K562 (cell line): ENCODE measurements at regions not wholly inside any gene's neighbourhood (a gene's known extent, or its start where the extent isn't known, plus 50 kb on each side); places are given as distances from the start of the nearest gene placed in this dataset.

Experiments
- ATAC-seq: fragments of 200-7000 bp; cut with Tn5 transposase; 3 replicates; pipeline ENCODE4 v1.9.1; 2020; ENCODE audit warnings: moderate library complexity
- BruUV-seq: library from RNA; stranded (reverse); fragments of 400-500 nt; replicated peaks from 2 replicates; lab custom pipeline; 2021; lab: Mats Ljungman, UMichigan
- CTCF ChIA-PET: fragments of 300-600 bp; formaldehyde crosslinking; extraction: SDS; loops from one replicate; lab custom pipeline; 2021; ENCODE audit warnings: low intra/inter-chr PET ratio; lab: Yijun Ruan, JAX
- POLR2A ChIA-PET: fragments of 300-600, 350-650 bp; sonication (Branson Sonifier 250); formaldehyde crosslinking; extraction: SDS; loops from one replicate; lab custom pipeline; 2021; ENCODE audit warnings: antibody characterized with exemption, inconsistent platforms; lab: Yijun Ruan, JAX
- DNase-seq, 4 experiments: peaks; one replicate each; pipeline versions ENCODE4 v3.0.0 to v3.0.0-alpha.2; 2011 to 2018; ENCODE audit warnings: low spot score in 3 of 4, mixed read lengths in 3 of 4; ENCODE audit errors: extremely low read depth in 1 of 4
- FAIRE-seq: peaks from 2 replicates; lab custom pipeline; 2011; peaks lifted over from hg19 to GRCh38; lab: Jason Lieb, UNC
- H2AFZ ChIP-seq: 2 replicates; pipeline ENCODE4 v1.6.0; 2011; ENCODE audit warnings: low read depth, low read length, control low read depth, inconsistent platforms
- H3K27ac ChIP-seq: fragments of 200-600 bp; 3 replicates; pipeline ENCODE4 v1.8.0; 2011; ENCODE audit warnings: low read depth, mild to moderate bottlenecking, control low read depth, inconsistent platforms, low read length, moderate library complexity, mixed read lengths; ENCODE audit errors: extremely low read depth
- H3K27me3 ChIP-seq, 2 experiments: fragments of 300-600 bp in 1 of 2; 2 replicates in 1 of 2; 3 replicates in 1 of 2; pipeline versions ENCODE4 v1.6.0 to v1.8.0; 2011; ENCODE audit warnings: inconsistent platforms in 2 of 2, low read length in 2 of 2, mild to moderate bottlenecking in 1 of 2, mixed read lengths in 1 of 2, moderate library complexity in 1 of 2; ENCODE audit not compliant: control insufficient read depth in 2 of 2, insufficient read depth in 2 of 2
- H3K36me3 ChIP-seq: fragments of 300-600 bp; 3 replicates; pipeline ENCODE4 v1.8.0; 2011; ENCODE audit warnings: mild to moderate bottlenecking, low read length, inconsistent platforms; ENCODE audit not compliant: control insufficient read depth, insufficient read depth
- H3K4me1 ChIP-seq, 2 experiments: fragments of 200-600 bp in 1 of 2; replicated peaks in 1 of 2; 2 replicates in 1 of 2; 3 replicates in 1 of 2; pipeline versions ENCODE4 v1.5.1 to v1.8.0; 2011; ENCODE audit warnings: inconsistent platforms in 2 of 2, low read length in 2 of 2, mild to moderate bottlenecking in 1 of 2, mixed read lengths in 1 of 2, moderate library complexity in 1 of 2; ENCODE audit not compliant: control insufficient read depth in 2 of 2, insufficient read depth in 2 of 2
- H3K4me2 ChIP-seq: 2 replicates; pipeline ENCODE4 v1.6.1; 2011; ENCODE audit warnings: low read length, control low read depth, inconsistent platforms, mixed read lengths; ENCODE audit not compliant: insufficient read depth
- H3K4me3 ChIP-seq: fragments of 200-600 bp; sonication (generic), shearing (Covaris generic); 2 replicates; pipeline ENCODE4 v1.5.1; 2016; ENCODE audit warnings: control low read depth, inconsistent platforms
- H3K79me2 ChIP-seq: fragments of 200-600 bp; 3 replicates; pipeline ENCODE4 v1.8.0; 2011; ENCODE audit warnings: low read length, inconsistent platforms; ENCODE audit not compliant: control insufficient read depth, insufficient read depth
- H3K9ac ChIP-seq, 2 experiments: 2 replicates each; pipeline versions ENCODE4 v1.6.0 to v1.6.1; 2011; ENCODE audit warnings: low read depth in 2 of 2, low read length in 2 of 2, control low read depth in 1 of 2, inconsistent platforms in 1 of 2, mild to moderate bottlenecking in 1 of 2, mixed read lengths in 1 of 2; ENCODE audit not compliant: insufficient read depth in 1 of 2
- H3K9me1 ChIP-seq: one replicate; pipeline ENCODE4 v1.6.0; 2011; ENCODE audit warnings: inconsistent platforms, mild to moderate bottlenecking, low read length, moderate library complexity; ENCODE audit not compliant: control insufficient read depth, insufficient read depth
- H3K9me3 ChIP-seq: replicated peaks from 2 replicates; pipeline ENCODE4 v1.5.1; 2011; ENCODE audit warnings: low read depth, low read length, inconsistent platforms; ENCODE audit not compliant: control insufficient read depth, insufficient read depth
- H4K20me1 ChIP-seq: replicated peaks from 2 replicates; pipeline ENCODE4 v1.6.1; 2011; ENCODE audit warnings: low read length, inconsistent platforms, mixed read lengths; ENCODE audit not compliant: control insufficient read depth, insufficient read depth
- ELK3 ChIP-seq: fragments of 450-650 bp; formaldehyde crosslinking; IDR thresholded peaks from 2 replicates; pipeline ENCODE4 v1.4.0; 2020; ENCODE audit warnings: mild to moderate bottlenecking
- FUS ChIP-seq: fragments of 200-400 bp; formaldehyde crosslinking; optimal IDR thresholded peaks from 2 replicates; pipeline ENCODE3; 2017; ENCODE audit warnings: low read depth, low read length
- JUND ChIP-seq, 2 experiments: IDR thresholded peaks; 2 replicates in 1 of 2; 3 replicates in 1 of 2; pipeline ENCODE4 v1.6.1; 2011; ENCODE audit warnings: borderline replicate concordance in 2 of 2, low read depth in 2 of 2, low read length in 2 of 2, improper control_type of control experiment in 1 of 2, missing biosample characterization in 1 of 2, missing genetic modification characterization in 1 of 2, missing genetic modification reagents in 1 of 2
- KLF13 ChIP-seq: fragments of 450-650 bp; IDR thresholded peaks from 2 replicates; pipeline ENCODE4 v1.6.1; 2016; ENCODE audit warnings: missing genetic modification characterization, low read depth, mild to moderate bottlenecking, missing compliant biosample characterization, moderate library complexity, borderline replicate concordance
- MYBL2 ChIP-seq, 2 experiments: fragments of 450-650 bp in 1 of 2; sonication (generic) in 1 of 2; formaldehyde crosslinking in 1 of 2; IDR thresholded peaks; 2 replicates each; pipeline versions ENCODE4 v1.6.1 to v1.8.1; 2017 to 2022; ENCODE audit warnings: borderline replicate concordance in 1 of 2, inconsistent platforms in 1 of 2, low read depth in 1 of 2, mild to moderate bottlenecking in 1 of 2, missing genetic modification reagents in 1 of 2, moderate library complexity in 1 of 2
- MYNN ChIP-seq, 2 experiments: sonication (generic); formaldehyde crosslinking in 1 of 2; IDR thresholded peaks; 2 replicates each; pipeline versions ENCODE4 v1.5.0 to v1.6.1; 2016 to 2020; ENCODE audit warnings: antibody characterized with exemption in 1 of 2, missing genetic modification reagents in 1 of 2
- PCBP2 ChIP-seq: fragments of 200-400 bp; formaldehyde crosslinking; IDR thresholded peaks from 2 replicates; pipeline ENCODE4 v1.6.1; 2018; ENCODE audit warnings: low read length, low read depth, mild to moderate bottlenecking, moderate library complexity; ENCODE audit not compliant: poor library complexity, severe bottlenecking
- RNF219 ChIP-seq: fragments of 250-450 bp; sonication (Bioruptor Pico); IDR thresholded peaks from 2 replicates; pipeline ENCODE4 v1.5.0; 2022; ENCODE audit warnings: mild to moderate bottlenecking
- RUNX1 ChIP-seq: sonication (generic); IDR thresholded peaks from 2 replicates; pipeline ENCODE4 v1.6.1; 2016; ENCODE audit warnings: antibody characterized with exemption, low read depth
- TGIF2 ChIP-seq: sonication (generic); formaldehyde crosslinking; IDR thresholded peaks from 2 replicates; pipeline ENCODE4 v1.8.1; 2022; ENCODE audit warnings: mild to moderate bottlenecking, missing genetic modification reagents, moderate library complexity
- THRAP3 ChIP-seq: fragments of 450-650 bp; IDR thresholded peaks from 2 replicates; pipeline ENCODE4 v1.6.1; 2016; ENCODE audit warnings: mild to moderate bottlenecking, inconsistent platforms, borderline replicate concordance
- ZFP36 ChIP-seq: fragments of 150-350 bp; IDR thresholded peaks from 2 replicates; pipeline ENCODE4 v1.6.1; 2018; ENCODE audit warnings: low read length, low read depth; ENCODE audit not compliant: partially characterized antibody
- ZNF583 ChIP-seq: fragments of 250-450 bp; sonication (Bioruptor Pico); IDR thresholded peaks from 2 replicates; pipeline ENCODE4 v1.4.0; 2020
- in situ Hi-C: fragments of 300-500 bp; cut with MboI; formaldehyde crosslinking; loops from 4 replicates; pipeline ENCODE4 v1.15.0; 2018; ENCODE audit warnings: inconsistent platforms, mixed read lengths
- intact Hi-C: fragments of 100-400 bp; cut with micrococcal nuclease; formaldehyde crosslinking; loops from 2 replicates; pipeline ENCODE4 v1.14.2; 2022

GRCh38 chr3:88398581-88398980 is 248.8 kb downstream of the C3orf38 start:
- H3K9me3 ChIP-seq = no peaks in the 10 kb centered on the region
- ATAC-seq (no peak), FAIRE-seq (no peak), DNase-seq (no peak)
- in situ Hi-C loops = no loop called here
- intact Hi-C loops = no loop called here
- H3K79me2 ChIP-seq = no peaks in the 10 kb centered on the region
- TF ChIP-seq ZNF583 (CRISPR knock-in tag) = no peak
- TF ChIP-seq ZFP36 = no peak
- no peak overlapping the region for H2AFZ ChIP-seq
- no peaks in the 10 kb centered on the region for H4K20me1 ChIP-seq
- no peaks in the 10 kb centered on the region for H3K36me3 ChIP-seq
- no peak overlapping the region for H3K9ac ChIP-seq
- H3K4me2 ChIP-seq = no peak overlapping the region
- no peaks in the 10 kb centered on the region for H3K9me1 ChIP-seq
- CTCF ChIA-PET = no interaction called here
- POLR2A ChIA-PET = no interaction called here
- no peak overlapping the region for H3K27ac ChIP-seq
- no peaks in the 10 kb centered on the region for H3K4me1 ChIP-seq
- H3K4me3 ChIP-seq = no peak overlapping the region
- BruUV-seq = no TSS peak
- no peaks in the 10 kb centered on the region for H3K27me3 ChIP-seq

GRCh38 chr3:88403319-88403718 is 253.6 kb downstream of the C3orf38 start:
- ChIA-PET CTCF (no interaction called here), POLR2A (no interaction called here)
- no TSS peak for BruUV-seq
- Histone ChIP-seq H3K9me3 (no peaks in the 10 kb centered on the region), H3K4me2 (no peak overlapping the region), H3K79me2 (no peaks in the 10 kb centered on the region), H3K27ac (no peak overlapping the region), H3K36me3 (no peaks in the 10 kb centered on the region), H3K27me3 (no peaks in the 10 kb centered on the region), H3K4me1 (no peaks in the 10 kb centered on the region), H4K20me1 (no peaks in the 10 kb centered on the region), H3K9me1 (no peaks in the 10 kb centered on the region), H3K9ac (no peak overlapping the region), H2AFZ (no peak overlapping the region), H3K4me3 (no peak overlapping the region)
- ATAC-seq (no peak), FAIRE-seq (no peak), DNase-seq (no peak)
- in situ Hi-C loops = no loop called here
- intact Hi-C loops = no loop called here
- TF ChIP-seq RNF219 (CRISPR knock-in tag) = no peak
- no peak for TF ChIP-seq MYBL2 (IDR thresholded peaks at IDR 0.05; ENCODE audit: low read depth)
- no peak for TF ChIP-seq MYBL2 (CRISPR knock-in tag; IDR thresholded peaks at IDR 0.05; ENCODE audit: borderline replicate concordance)
- TF ChIP-seq JUND (IDR thresholded peaks at IDR 0.05; ENCODE audit: borderline replicate concordance, low read depth, low read length) = no peak
- no peak for TF ChIP-seq JUND (tag; IDR thresholded peaks at IDR 0.05; ENCODE audit: borderline replicate concordance, low read depth, low read length)
- no peak for TF ChIP-seq FUS
- no peak for TF ChIP-seq KLF13 (tag)
- TF ChIP-seq MYNN (IDR thresholded peaks at IDR 0.05) = no peak
- TF ChIP-seq MYNN (CRISPR knock-in tag; IDR thresholded peaks at IDR 0.05) = no peak
- TF ChIP-seq ELK3 (CRISPR knock-in tag) = no peak
- TF ChIP-seq PCBP2 = no peak
- TF ChIP-seq TGIF2 (CRISPR knock-in tag) = no peak
- no peak for TF ChIP-seq THRAP3
- no peak for TF ChIP-seq RUNX1
